SU-DHL-6 (cell line): ENCODE measurements at regions not wholly inside any gene's neighbourhood (a gene's known extent, or its start where the extent isn't known, plus 50 kb on each side); places are given as distances from the start of the nearest gene placed in this dataset.

Experiments used
- EZH2phosphoT487 ChIP-seq: fragments of 200-600 bp; sonication (generic), shearing (Covaris generic); conservative IDR thresholded peaks from 2 replicates; pipeline ENCODE4 v1.6.1; 2018; ENCODE audit warnings: mild to moderate bottlenecking, antibody characterized with exemption, low read length, moderate library complexity, mixed read lengths
- TF ChIP-seq, protein P1 (sequence below): fragments of 200-600 bp; sonication (generic); IDR thresholded peaks from one replicate; pipeline ENCODE4 v1.5.1; 2017; ENCODE audit warnings: antibody characterized with exemption, mild to moderate bottlenecking, low read length, moderate library complexity; ENCODE audit not compliant: insufficient read depth, poor library complexity, severe bottlenecking

DNA sequence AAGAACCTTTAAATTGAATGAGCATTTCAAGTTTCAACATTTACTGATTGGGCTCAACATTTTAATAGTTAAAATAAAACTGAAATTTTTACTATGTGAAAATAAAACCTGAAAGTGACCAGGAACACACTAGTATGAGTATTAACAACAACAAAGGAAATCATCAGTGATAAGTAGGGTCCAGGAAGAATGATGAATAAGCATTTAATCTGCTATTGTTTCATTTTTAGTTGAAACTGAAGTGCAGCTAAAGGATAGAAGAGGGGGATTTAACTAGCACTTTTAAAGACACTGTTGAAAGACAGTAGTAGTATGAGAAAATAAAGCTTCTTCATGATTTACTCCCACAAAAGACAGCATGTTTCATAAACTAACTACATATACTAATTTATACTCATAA lies 250.9 kb upstream of the IPO5 start:
- TF ChIP-seq, protein P1, sequence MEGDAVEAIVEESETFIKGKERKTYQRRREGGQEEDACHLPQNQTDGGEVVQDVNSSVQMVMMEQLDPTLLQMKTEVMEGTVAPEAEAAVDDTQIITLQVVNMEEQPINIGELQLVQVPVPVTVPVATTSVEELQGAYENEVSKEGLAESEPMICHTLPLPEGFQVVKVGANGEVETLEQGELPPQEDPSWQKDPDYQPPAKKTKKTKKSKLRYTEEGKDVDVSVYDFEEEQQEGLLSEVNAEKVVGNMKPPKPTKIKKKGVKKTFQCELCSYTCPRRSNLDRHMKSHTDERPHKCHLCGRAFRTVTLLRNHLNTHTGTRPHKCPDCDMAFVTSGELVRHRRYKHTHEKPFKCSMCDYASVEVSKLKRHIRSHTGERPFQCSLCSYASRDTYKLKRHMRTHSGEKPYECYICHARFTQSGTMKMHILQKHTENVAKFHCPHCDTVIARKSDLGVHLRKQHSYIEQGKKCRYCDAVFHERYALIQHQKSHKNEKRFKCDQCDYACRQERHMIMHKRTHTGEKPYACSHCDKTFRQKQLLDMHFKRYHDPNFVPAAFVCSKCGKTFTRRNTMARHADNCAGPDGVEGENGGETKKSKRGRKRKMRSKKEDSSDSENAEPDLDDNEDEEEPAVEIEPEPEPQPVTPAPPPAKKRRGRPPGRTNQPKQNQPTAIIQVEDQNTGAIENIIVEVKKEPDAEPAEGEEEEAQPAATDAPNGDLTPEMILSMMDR: no peak
- no peak for TF ChIP-seq EZH2phosphoT487
